Stomach (tissue), 4 donors: ENCODE measurements at regions not wholly inside any gene's neighbourhood (a gene's known extent, or its start where the extent isn't known, plus 50 kb on each side); places are given as distances from the start of the nearest gene placed in this dataset.

Experiments used
- POLR2A ChIP-seq, 4 donors: fragments of 450-650 bp; IDR thresholded peaks; one replicate each; pipeline ENCODE4 v1.6.1; 2016; ENCODE audit warnings: antibody characterized with exemption in 4 of 4, control low read depth in 2 of 4, mild to moderate bottlenecking in 1 of 4, moderate library complexity in 1 of 4
- POLR2AphosphoS5 ChIP-seq, 3 donors: sonication (generic); formaldehyde crosslinking; IDR thresholded peaks; one replicate each; pipeline ENCODE4 v1.6.1; 2016; ENCODE audit warnings: antibody characterized with exemption in 3 of 3
- TF ChIP-seq, protein P1 (sequence below), 7 experiments: fragments of 450-650 bp in 4 of 7; fragments of 200-600 bp in 3 of 7; sonication (generic) in 3 of 7; IDR thresholded peaks; one replicate each; pipeline ENCODE4 v1.5.1; 2016 to 2019; ENCODE audit warnings: antibody characterized with exemption in 7 of 7, control low read depth in 2 of 7, mild to moderate bottlenecking in 1 of 7

DNA sequence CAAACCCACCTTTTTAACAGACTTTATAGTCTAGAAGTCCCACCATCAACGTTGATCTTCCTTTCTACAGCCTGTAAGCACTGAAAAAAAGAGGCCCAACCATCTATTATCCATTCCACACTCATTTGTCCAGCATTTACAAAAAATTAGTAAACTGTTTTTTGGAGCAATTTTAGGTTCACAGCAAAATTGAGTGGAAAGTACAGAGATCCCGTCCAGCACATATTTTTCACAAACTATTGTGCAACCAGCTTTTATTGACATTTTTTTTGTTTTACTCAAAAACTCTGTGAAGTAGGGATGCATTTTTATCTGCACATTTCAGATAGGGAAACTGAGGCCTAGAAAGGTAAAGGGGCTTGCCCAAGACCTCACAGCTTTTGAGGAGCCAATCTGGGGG, 68.6 kb downstream of the TNP1 start:
- TF ChIP-seq, protein P1, sequence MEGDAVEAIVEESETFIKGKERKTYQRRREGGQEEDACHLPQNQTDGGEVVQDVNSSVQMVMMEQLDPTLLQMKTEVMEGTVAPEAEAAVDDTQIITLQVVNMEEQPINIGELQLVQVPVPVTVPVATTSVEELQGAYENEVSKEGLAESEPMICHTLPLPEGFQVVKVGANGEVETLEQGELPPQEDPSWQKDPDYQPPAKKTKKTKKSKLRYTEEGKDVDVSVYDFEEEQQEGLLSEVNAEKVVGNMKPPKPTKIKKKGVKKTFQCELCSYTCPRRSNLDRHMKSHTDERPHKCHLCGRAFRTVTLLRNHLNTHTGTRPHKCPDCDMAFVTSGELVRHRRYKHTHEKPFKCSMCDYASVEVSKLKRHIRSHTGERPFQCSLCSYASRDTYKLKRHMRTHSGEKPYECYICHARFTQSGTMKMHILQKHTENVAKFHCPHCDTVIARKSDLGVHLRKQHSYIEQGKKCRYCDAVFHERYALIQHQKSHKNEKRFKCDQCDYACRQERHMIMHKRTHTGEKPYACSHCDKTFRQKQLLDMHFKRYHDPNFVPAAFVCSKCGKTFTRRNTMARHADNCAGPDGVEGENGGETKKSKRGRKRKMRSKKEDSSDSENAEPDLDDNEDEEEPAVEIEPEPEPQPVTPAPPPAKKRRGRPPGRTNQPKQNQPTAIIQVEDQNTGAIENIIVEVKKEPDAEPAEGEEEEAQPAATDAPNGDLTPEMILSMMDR (IDR thresholded peaks at IDR 0.05), result no peak
- no peak for TF ChIP-seq POLR2A (IDR thresholded peaks at IDR 0.05)
- TF ChIP-seq POLR2AphosphoS5 (IDR thresholded peaks at IDR 0.05), result no peak
